Right cardiac atrium (tissue), 5 donors: ENCODE measurements at regions not wholly inside any gene's neighbourhood (a gene's known extent, or its start where the extent isn't known, plus 50 kb on each side); places are given as distances from the start of the nearest gene placed in this dataset.

Source experiments
- ATAC-seq, 2 donors: fragments of 200-7000 bp; cut with Tn5 transposase; one replicate each; pipeline versions ENCODE4 v1.8.0 to v1.9.1; 2020; ENCODE audit warnings: moderate library complexity in 2 of 2, mild to moderate bottlenecking in 1 of 2
- DNase-seq, 3 donors: peaks; one replicate each; pipeline ENCODE4 v3.0.0-alpha.2; 2020
- H3K27ac ChIP-seq: one replicate; pipeline ENCODE4 v1.5.1; 2013; ENCODE audit warnings: mild to moderate bottlenecking, low read length, control low read depth, moderate library complexity
- H3K27me3 ChIP-seq: one replicate; pipeline ENCODE4 v1.6.1; 2013; ENCODE audit not compliant: control insufficient read depth, insufficient read depth
- H3K4me1 ChIP-seq: one replicate; pipeline ENCODE4 v1.6.1; 2013; ENCODE audit warnings: low read length; ENCODE audit not compliant: control insufficient read depth, insufficient read depth
- H3K4me3 ChIP-seq: one replicate; pipeline ENCODE4 v1.5.1; 2013; ENCODE audit warnings: low read length, control low read depth
- H3K9me3 ChIP-seq: one replicate; pipeline ENCODE4 v1.6.1; 2013; ENCODE audit warnings: low read length; ENCODE audit not compliant: control insufficient read depth
- WGBS: extraction: QIAGEN DNeasy Blood & Tissue Kit; methylation state at CpG from one replicate; pipeline ENCODE4 v1.1.7; 2013; 5-methylcytosine and 5-hydroxymethylcytosine counted together
- intact Hi-C, 4 donors: fragments of 100-400 bp; cut with DNase I; formaldehyde crosslinking; loops; one replicate each; pipeline versions ENCODE4 v1.11.0 to v1.14.0; 2022 to 2023
- donor health status: healthy with polysubstance abuse.
- donor health status: DM: no; HTN: yes; CAD: no.
- donor health status: DM: no; HTN: no; CAD: no.
- donor health status: DM: no; HTN: yes; CAD: no; lungs with severe emphysema.
- donor health status: DM: yes; HTN: yes; CAD: no.

GRCh38 chr2:5495586-5495985 lies 196.6 kb upstream of the SOX11 start:
- DNase-seq (no peak), ATAC-seq (no peak)
- intact Hi-C loops = no loop called here
- no peaks in the 10 kb centered on the region for H3K4me1 ChIP-seq
- H3K9me3 ChIP-seq = no peaks in the 10 kb centered on the region
- WGBS = 77% methylated on average over 8 of the region's 8 CpGs
- no peaks in the 10 kb centered on the region for H3K27me3 ChIP-seq
- H3K4me3 ChIP-seq = no peak overlapping the region
- H3K27ac ChIP-seq = no peak overlapping the region

GRCh38 chr2:5497874-5498273 lies 194.3 kb upstream of the SOX11 start:
- DNase-seq = no peak
- intact Hi-C loops = no loop called here

GRCh38 chr2:5501807-5502206 lies 190.4 kb upstream of the SOX11 start:
- no peak overlapping the region for H3K4me3 ChIP-seq
- intact Hi-C loops = no loop called here
- DNase-seq (no peak), ATAC-seq (no peak)
- no peaks in the 10 kb centered on the region for H3K4me1 ChIP-seq
- no peak overlapping the region for H3K27ac ChIP-seq
- H3K27me3 ChIP-seq = no peaks in the 10 kb centered on the region
- WGBS = 90% methylated on average over 1 of the region's 1 CpG
- no peaks in the 10 kb centered on the region for H3K9me3 ChIP-seq

More at GRCh38 chr2:5497874-5498273, 194.3 kb upstream of the SOX11 start:
- no peaks in the 10 kb centered on the region for H3K4me1 ChIP-seq
- no peak for ATAC-seq
- no peak overlapping the region for H3K4me3 ChIP-seq
- 81% methylated on average over 10 of the region's 10 CpGs for WGBS
- no peaks in the 10 kb centered on the region for H3K27me3 ChIP-seq
- H3K27ac ChIP-seq = no peak overlapping the region
- no peaks in the 10 kb centered on the region for H3K9me3 ChIP-seq

- H3K4me1 ChIP-seq = no peaks in the 10 kb centered on the region
- ATAC-seq (no peak), DNase-seq (no peak)
- 86% methylated on average over 3 of the region's 3 CpGs for WGBS
- no peaks in the 10 kb centered on the region for H3K9me3 ChIP-seq
- intact Hi-C loops = no loop called here
- H3K27ac ChIP-seq = no peak overlapping the region
- H3K27me3 ChIP-seq = no peaks in the 10 kb centered on the region
- no peak overlapping the region for H3K4me3 ChIP-seq
Measured at GRCh38 chr2:5502385-5502784, 189.8 kb upstream of the SOX11 start.

- ATAC-seq = no peak
- Histone ChIP-seq H3K27me3 (no peaks in the 10 kb centered on the region), H3K27ac (no peak overlapping the region), H3K4me3 (no peak overlapping the region), H3K4me1 (no peaks in the 10 kb centered on the region), H3K9me3 (no peaks in the 10 kb centered on the region)
- no peak for DNase-seq
- intact Hi-C loops = no loop called here
- WGBS = 67% methylated on average over 3 of the region's 3 CpGs
Measured at GRCh38 chr2:5504756-5505155, 187.4 kb upstream of the SOX11 start.

- peak in 1 of 2 donors; percentile 69 for ATAC-seq
- WGBS = 35% methylated on average over 10 of the region's 10 CpGs
- H3K27ac ChIP-seq = no peak overlapping the region
Measured at GRCh38 chr2:5507367-5507766, 184.8 kb upstream of the SOX11 start.

GRCh38 chr2:5509362-5509761 lies 182.8 kb upstream of the SOX11 start:
- 96% methylated on average over 7 of the region's 7 CpGs for WGBS
- Histone ChIP-seq H3K27me3 (no peaks in the 10 kb centered on the region), H3K9me3 (no peaks in the 10 kb centered on the region), H3K27ac (no peak overlapping the region), H3K4me3 (no peak overlapping the region), H3K4me1 (no peaks in the 10 kb centered on the region)
- no peak for DNase-seq
- intact Hi-C loops = no loop called here
- no peak for ATAC-seq

More at GRCh38 chr2:5507367-5507766, 184.8 kb upstream of the SOX11 start:
- Histone ChIP-seq H3K4me3 (no peak overlapping the region), H3K9me3 (no peaks in the 10 kb centered on the region), H3K4me1 (no peaks in the 10 kb centered on the region), H3K27me3 (no peaks in the 10 kb centered on the region)
- DNase-seq = peak in 1 of 3 donors; percentile 49
- intact Hi-C loops = no loop called here

GRCh38 chr2:5510082-5510481 lies 182.1 kb upstream of the SOX11 start:
- H3K27ac ChIP-seq = no peak overlapping the region
- no peaks in the 10 kb centered on the region for H3K4me1 ChIP-seq
- DNase-seq (no peak), ATAC-seq (no peak)
- WGBS = 95% methylated on average over 4 of the region's 4 CpGs
- H3K4me3 ChIP-seq = no peak overlapping the region
- intact Hi-C loops = no loop called here
- no peaks in the 10 kb centered on the region for H3K9me3 ChIP-seq
- no peaks in the 10 kb centered on the region for H3K27me3 ChIP-seq

- no peak overlapping the region for H3K27ac ChIP-seq
- 75% methylated on average over 2 of the region's 2 CpGs for WGBS
- no peaks in the 10 kb centered on the region for H3K4me1 ChIP-seq
- no peaks in the 10 kb centered on the region for H3K27me3 ChIP-seq
- no peaks in the 10 kb centered on the region for H3K9me3 ChIP-seq
- intact Hi-C loops = no loop called here
- H3K4me3 ChIP-seq = no peak overlapping the region
- ATAC-seq (no peak), DNase-seq (no peak)
Measured at GRCh38 chr2:5515693-5516092, 176.5 kb upstream of the SOX11 start.

GRCh38 chr2:5519286-5519685 lies 172.9 kb upstream of the SOX11 start:
- Histone ChIP-seq H3K4me3 (no peak overlapping the region), H3K9me3 (no peaks in the 10 kb centered on the region), H3K27me3 (no peaks in the 10 kb centered on the region), H3K27ac (no peak overlapping the region), H3K4me1 (no peaks in the 10 kb centered on the region)
- DNase-seq (no peak), ATAC-seq (no peak)
- intact Hi-C loops = no loop called here

- 27% methylated on average over 7 of the region's 7 CpGs for WGBS
- intact Hi-C loops = no loop called here
- ATAC-seq (peak; percentile 89 to 92), DNase-seq (peak in 1 of 3 donors; percentile 55)
- H3K9me3 ChIP-seq = no peaks in the 10 kb centered on the region
- H3K27ac ChIP-seq = no peak overlapping the region
- H3K4me3 ChIP-seq = no peak overlapping the region
- no peaks in the 10 kb centered on the region for H3K4me1 ChIP-seq
- H3K27me3 ChIP-seq = no peaks in the 10 kb centered on the region
Measured at GRCh38 chr2:5520463-5520972, 171.7 kb upstream of the SOX11 start.

- intact Hi-C loops = no loop called here
- Histone ChIP-seq H3K27ac (no peak overlapping the region), H3K4me3 (no peak overlapping the region), H3K27me3 (no peaks in the 10 kb centered on the region), H3K9me3 (no peaks in the 10 kb centered on the region), H3K4me1 (no peaks in the 10 kb centered on the region)
- 45% methylated on average over 7 of the region's 7 CpGs for WGBS
- peak; percentile 90 to 94 for ATAC-seq
- DNase-seq = peak; percentile 28 to 72 (median 64)
Measured at GRCh38 chr2:5521461-5521860, 170.7 kb upstream of the SOX11 start.
